ENCODE measurements at regions not wholly inside any gene's neighbourhood (a gene's known extent, or its start where the extent isn't known, plus 50 kb on each side); places are given as distances from the start of the nearest gene placed in this dataset.

DNA sequence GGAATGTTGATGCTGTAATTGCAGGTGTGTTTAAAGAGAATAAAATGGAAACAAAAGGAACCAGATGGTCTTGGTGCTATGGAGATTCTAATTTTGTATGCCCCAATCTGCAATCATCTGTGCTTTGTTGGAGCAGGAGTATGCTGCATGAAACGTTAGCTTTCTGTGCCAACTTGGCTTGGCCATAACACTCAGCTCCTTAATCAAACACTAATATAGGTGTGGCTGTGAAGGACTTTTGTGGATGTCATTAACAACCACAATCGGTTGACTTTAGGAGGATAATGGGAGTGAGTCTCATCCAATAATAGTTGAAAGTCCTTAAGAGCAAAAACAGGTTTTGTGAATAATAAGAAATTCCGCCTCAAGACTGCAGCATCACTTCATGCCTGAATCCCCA lies 399.2 kb downstream of the NLGN4X start:
- DNase-seq = no peak

DNA sequence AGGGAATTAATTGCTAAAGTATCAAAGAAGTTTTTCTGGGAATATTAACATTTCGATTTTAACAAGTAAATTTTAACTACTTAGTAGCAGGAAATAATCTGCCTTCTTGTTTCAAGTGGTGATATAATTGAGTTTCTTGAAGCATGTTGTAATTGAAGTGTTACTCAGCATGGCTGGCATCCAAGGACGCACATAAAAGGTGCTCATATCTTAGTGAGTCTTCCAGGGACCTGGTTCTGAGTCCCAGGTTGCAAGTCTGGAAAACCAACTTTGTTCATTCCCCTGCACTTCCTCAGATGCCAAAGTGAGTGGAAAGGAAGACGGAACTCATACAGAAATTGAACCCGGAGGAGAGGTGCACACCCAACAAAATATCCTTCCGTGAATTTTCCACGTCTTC lies 399.6 kb downstream of the NLGN4X start:
- DNase-seq = no peak

GRCh38 chrX:5823903-5824302 lies 404.8 kb downstream of the NLGN4X start:
- DNase-seq = no peak

DNA sequence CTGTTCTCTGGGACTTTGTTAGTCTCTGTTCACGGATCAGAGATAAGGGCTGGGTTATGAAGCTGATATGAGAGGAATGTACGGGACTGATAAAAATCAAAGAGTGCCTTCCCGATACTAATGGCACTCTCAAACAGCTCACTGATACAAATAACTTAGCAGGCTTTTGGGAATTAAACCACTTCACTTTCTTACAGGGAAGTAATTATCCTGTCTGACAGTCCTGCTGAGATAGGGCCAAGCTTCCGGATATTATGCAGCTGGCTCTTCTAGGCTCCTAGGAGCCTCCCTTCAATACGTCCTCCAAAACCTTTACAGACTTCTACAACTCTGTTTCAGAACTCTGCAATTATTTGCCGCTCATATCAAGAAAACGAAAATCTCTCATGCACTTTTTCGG lies 418.0 kb downstream of the NLGN4X start:
- no peak for DNase-seq

- DNase-seq = peak; percentile 2
Measured at GRCh38 chrX:5807181-5807580, 421.5 kb downstream of the NLGN4X start.

DNA sequence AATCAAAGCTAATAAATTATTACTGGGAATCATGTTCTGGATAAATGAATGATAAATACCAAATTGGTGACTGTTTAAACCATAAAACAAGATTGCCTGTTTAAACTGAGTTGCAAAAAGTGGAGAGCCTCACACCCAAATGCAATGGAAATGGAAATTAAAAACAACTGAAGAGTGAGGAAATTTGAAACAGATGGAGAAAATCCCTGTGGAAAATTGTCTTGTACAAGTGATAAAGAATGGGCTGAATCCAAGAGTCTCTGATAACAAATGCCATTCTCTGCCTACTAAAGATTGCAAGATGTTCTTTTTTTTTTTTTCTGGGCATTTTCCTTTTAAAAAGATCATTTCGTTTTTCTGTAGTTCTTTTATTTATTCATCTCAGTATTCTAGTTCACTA lies 426.3 kb downstream of the NLGN4X start:
- no peak for DNase-seq

GRCh38 chrX:5791721-5792120 lies 436.9 kb downstream of the NLGN4X start:
- no peak for DNase-seq

GRCh38 chrX:5788910-5789309 lies 439.8 kb downstream of the NLGN4X start:
- no peak for DNase-seq

- peak; percentile 7 for DNase-seq
Measured at GRCh38 chrX:5780821-5781220, 447.8 kb downstream of the NLGN4X start.

DNA sequence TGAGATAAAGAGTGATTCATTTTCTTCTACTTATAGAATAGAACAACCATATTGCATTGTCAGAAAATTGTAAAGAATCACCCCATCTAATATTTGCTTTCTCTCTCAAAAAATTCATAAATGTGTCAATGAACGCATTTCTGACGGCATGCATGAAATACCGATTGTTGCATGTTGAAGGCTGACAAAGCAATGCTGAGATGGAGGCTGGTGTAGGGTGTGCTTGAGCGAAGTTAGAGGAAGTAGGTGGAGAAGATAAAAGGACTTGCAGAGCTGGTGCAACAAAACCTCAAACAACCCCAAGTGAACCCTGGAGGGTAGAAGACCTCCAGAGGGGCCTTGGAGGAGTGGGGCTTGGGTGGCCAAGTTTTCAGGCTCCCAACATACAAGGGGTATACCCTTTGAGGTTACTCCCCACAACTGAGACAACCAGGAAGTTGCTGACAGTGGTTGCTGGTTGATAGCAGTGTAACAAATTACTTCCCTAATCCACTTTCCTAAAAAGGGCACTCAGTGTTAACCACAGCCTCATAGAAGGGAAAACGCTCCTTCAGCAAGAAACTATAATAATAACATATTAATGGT lies 452.7 kb downstream of the NLGN4X start:
- no peak for DNase-seq

DNA sequence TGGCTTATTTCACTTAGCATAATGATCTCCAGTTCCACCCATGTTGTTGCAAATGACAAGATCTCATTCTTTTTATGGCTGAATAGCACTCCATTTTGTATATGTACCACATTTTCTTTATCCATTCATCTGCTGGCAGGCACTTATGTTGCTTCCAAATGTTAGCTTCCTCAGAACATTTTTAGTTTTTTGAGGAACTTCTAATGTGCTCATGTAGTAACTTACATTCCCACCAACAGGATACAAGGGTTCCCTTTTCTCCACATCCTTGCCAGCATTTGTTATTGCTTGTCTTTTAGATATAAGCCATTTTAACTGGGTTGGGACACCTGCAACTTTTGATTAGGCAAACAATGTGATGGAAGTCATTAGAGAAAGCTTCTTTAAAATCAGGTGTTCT lies 454.2 kb downstream of the NLGN4X start:
- no peak for DNase-seq

- DNase-seq = peak; percentile 12
Measured at GRCh38 chrX:5771441-5771840, 457.2 kb downstream of the NLGN4X start.

DNA sequence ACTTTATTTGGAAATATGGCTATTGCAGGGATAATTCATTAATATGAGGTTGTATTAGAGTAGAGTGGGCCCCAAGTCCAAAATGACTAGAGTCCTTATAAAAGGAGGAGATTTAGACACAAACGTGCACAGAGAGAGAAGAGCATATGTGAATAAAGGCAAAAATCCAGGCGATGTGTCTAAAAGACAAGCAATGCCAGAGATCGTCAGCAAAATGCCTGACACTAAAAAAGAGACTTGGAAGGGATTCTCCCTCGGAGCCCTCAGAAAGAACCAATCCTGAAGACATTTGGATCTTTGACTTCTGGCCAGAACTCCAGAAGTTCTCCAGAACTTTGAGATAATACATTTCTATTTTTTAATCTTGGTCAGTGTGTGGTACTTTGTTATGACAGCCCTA lies 472.1 kb downstream of the NLGN4X start:
- no peak for DNase-seq

DNA sequence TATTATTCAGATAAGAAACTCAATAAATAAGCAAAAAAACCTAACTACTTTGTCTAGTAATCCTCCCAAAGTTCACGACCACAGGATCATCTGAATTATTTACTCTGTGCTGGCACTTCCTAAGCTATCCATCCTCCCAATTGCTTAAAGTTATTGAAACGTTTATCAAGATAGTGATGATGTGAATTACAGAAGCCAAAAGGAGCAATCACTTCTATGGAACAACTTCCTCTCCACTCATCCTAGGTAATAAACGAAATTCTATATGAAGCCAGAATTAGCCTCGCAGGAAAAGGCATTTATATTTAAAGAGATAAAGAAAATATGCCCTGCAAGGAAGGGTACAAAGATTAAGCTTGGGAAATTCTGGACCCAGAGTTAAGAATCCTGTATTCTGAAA lies 475.4 kb downstream of the NLGN4X start:
- no peak for DNase-seq

- DNase-seq = no peak
Measured at GRCh38 chrX:5752831-5753230, 475.8 kb downstream of the NLGN4X start.

DNA sequence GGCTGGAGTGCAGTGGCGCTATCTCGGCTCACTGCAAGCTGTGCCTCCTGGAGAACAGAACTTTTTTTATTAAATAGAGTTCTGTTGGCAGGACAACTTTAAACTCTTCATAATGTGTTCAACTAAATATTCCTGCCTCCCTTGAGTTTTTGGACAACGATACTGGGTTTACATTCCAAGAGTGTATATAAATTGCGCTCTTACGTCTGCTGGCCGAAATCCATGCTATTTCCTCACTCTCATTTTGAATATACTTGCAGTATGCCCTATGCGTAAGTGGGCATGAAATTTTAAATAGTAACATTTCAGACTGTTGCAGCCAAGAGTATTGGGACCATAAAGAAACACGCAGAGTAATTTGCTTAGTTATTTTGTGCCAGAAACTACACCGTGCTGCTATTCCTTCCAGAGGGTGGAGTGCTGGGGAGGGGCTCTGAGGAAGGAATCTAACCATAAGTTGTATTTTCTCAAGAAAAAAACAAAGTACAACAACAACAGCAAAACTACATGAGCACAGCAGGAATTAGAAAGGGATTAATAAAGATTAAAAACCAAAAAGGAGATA lies 480.0 kb downstream of the NLGN4X start:
- DNase-seq = no peak

- DNase-seq = no peak
Measured at GRCh38 chrX:5746231-5746630, 482.4 kb downstream of the NLGN4X start.

- peak; percentile 16 for DNase-seq
Measured at GRCh38 chrX:5733501-5733900, 495.2 kb downstream of the NLGN4X start.

DNA sequence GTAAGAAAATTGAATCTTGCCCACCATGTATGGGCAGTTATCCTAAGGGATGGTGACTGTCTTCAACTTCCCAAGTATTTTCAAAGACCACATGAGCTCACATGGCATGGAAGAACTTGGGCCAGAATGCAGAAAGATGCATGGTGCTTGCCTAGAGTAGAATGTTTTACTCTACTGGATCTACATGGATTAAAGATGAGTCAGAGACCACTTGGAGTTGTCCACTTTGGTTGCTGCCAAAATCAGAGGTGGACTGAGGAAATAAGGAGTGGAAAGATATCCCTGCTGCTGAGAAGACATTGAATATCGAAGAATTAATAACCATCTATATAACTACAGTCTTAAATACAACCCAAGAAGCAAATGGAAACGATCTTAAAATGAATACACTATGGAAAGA lies 498.1 kb downstream of the NLGN4X start:
- DNase-seq = peak; percentile 50

DNA sequence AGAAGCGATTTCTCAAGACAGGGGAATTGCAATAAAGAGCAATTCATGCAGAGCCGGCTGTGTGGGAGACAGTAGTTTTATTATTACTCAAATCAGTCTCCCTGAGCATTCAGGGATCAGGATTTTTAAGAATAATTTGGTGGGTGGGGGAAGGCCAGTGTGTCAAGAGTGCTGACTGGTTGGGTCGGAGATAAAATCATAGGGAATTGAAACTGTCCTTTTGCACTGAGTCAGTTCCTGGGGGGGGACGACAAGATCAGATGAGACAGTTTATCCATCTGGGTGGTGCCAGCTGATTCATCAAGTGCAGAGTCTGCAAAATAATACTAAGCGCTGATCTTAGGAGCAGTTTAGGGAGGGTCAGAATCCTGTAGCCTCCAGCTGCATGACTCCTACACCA lies 502.4 kb downstream of the NLGN4X start:
- DNase-seq = peak; percentile 67

DNA sequence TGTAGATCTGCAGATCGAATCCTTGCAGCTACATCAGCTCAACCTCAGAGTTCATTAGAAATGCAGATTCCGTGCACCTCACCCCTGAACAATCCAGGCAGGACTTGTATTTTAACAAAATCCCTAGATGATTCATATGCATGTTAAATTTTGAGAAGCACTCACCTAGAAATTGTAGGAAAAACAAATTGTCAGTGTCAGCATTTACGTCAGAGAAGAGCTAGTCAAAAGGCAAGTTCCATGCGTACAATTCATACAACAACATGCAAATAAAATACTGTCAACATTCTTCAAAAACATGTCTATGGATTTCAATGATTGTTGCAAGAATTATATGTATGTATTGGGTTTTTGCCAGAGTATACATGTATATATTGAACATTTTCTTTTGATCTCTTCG lies 504.5 kb downstream of the NLGN4X start:
- DNase-seq = no peak

- no peak for DNase-seq
Measured at GRCh38 chrX:5718651-5719050, 510.0 kb downstream of the NLGN4X start.

DNA sequence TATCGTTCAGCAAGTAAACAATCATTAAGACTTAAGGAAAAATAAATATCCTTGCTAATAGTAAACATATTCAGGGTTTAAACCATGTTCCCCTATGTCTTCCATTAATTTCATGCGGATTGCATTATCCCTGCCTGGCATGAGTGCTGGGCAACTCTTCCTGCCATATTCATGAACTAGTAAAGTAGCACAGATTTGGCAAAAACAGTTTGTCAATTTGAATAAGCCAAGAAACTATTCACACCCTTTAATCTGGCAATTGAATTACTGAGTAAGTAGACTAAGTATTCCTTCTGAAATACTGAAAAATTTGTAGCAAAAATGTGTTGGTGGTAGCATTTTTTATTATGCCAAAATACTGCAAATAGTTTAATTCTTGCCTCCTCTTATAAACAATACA lies 512.0 kb downstream of the NLGN4X start:
- DNase-seq = no peak

- peak; percentile 74 for DNase-seq
Measured at GRCh38 chrX:5708251-5708650, 520.4 kb downstream of the NLGN4X start.

- no peak for DNase-seq
Measured at GRCh38 chrX:5702890-5703289, 525.8 kb downstream of the NLGN4X start.
